GM12878 (cell line): ENCODE measurements at regions not wholly inside any gene's neighbourhood (a gene's known extent, or its start where the extent isn't known, plus 50 kb on each side); places are given as distances from the start of the nearest gene placed in this dataset.

Experiments used
- BACH1 ChIP-seq: fragments of 450-650 bp; IDR thresholded peaks from 2 replicates; pipeline ENCODE4 v1.6.1; 2017; ENCODE audit warnings: mild to moderate bottlenecking, borderline replicate concordance
- FOXM1 ChIP-seq: IDR thresholded peaks from 2 replicates; pipeline ENCODE4 v1.6.1; 2012; ENCODE audit warnings: low read depth, mild to moderate bottlenecking, inconsistent platforms, low read length, moderate library complexity
- NR2F1 ChIP-seq: fragments of 450-650 bp; conservative IDR thresholded peaks from 2 replicates; pipeline ENCODE4 v1.6.1; 2017; ENCODE audit warnings: mild to moderate bottlenecking
- PAX5 ChIP-seq: IDR thresholded peaks from 2 replicates; pipeline ENCODE4 v1.6.1; 2011; ENCODE audit warnings: low read depth, low read length, borderline replicate concordance
- POLR2A ChIP-seq: IDR thresholded peaks from 2 replicates; pipeline ENCODE4 v1.6.1; 2011; ENCODE audit warnings: low read depth, mild to moderate bottlenecking, low read length
- POLR2AphosphoS5 ChIP-seq: IDR thresholded peaks from 2 replicates; pipeline ENCODE4 v1.6.1; 2011; ENCODE audit warnings: mild to moderate bottlenecking, low read length, inconsistent platforms
- ZZZ3 ChIP-seq: IDR thresholded peaks from 2 replicates; pipeline ENCODE4 v1.6.1; 2011; ENCODE audit warnings: low read depth; ENCODE audit not compliant: control insufficient read depth, insufficient read length
- TF ChIP-seq, protein P1 (sequence below), 3 experiments: IDR thresholded peaks in 2 of 3; conservative IDR thresholded peaks in 1 of 3; 2 replicates each; pipeline ENCODE4 v1.5.1; 2011; ENCODE audit warnings: low read depth in 3 of 3, low read length in 3 of 3, mild to moderate bottlenecking in 3 of 3, control low read depth in 2 of 3, moderate library complexity in 2 of 3, inconsistent platforms in 1 of 3, mixed read lengths in 1 of 3; ENCODE audit not compliant: control insufficient read depth in 2 of 3, insufficient read depth in 1 of 3; ENCODE audit errors: extremely low read depth in 1 of 3
- TF ChIP-seq, protein P2 (sequence below): IDR thresholded peaks from 2 replicates; pipeline ENCODE4 v1.6.1; 2011; ENCODE audit warnings: low read depth, mild to moderate bottlenecking, low read length, moderate library complexity, borderline replicate concordance; ENCODE audit errors: extremely low read depth

DNA sequence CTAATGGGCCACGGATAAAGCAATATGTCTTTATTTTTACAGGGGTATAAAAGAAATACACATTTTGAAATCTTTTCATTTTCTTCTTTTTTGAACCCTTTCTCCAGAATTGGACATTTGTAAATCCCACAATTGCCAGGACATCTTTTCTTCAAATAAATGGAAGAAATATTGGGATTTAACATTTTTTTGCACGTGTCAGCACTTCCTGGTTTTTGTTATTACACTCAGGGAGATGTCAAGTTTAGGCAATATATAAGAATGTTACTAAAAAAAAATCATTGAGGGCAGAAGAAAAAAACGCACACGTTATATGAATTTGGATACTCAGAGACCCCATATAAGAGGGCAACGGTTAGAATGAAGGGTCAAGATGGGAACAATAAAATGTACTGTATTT, 78.3 kb upstream of the TMCO5A start:
- TF ChIP-seq, protein P1, sequence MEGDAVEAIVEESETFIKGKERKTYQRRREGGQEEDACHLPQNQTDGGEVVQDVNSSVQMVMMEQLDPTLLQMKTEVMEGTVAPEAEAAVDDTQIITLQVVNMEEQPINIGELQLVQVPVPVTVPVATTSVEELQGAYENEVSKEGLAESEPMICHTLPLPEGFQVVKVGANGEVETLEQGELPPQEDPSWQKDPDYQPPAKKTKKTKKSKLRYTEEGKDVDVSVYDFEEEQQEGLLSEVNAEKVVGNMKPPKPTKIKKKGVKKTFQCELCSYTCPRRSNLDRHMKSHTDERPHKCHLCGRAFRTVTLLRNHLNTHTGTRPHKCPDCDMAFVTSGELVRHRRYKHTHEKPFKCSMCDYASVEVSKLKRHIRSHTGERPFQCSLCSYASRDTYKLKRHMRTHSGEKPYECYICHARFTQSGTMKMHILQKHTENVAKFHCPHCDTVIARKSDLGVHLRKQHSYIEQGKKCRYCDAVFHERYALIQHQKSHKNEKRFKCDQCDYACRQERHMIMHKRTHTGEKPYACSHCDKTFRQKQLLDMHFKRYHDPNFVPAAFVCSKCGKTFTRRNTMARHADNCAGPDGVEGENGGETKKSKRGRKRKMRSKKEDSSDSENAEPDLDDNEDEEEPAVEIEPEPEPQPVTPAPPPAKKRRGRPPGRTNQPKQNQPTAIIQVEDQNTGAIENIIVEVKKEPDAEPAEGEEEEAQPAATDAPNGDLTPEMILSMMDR (IDR thresholded peaks at IDR 0.05 in 2 of 3, conservative IDR thresholded peaks at IDR 0.05 in 1 of 3; ENCODE audit: control insufficient read depth in 2 of 3, extremely low read depth in 1 of 3, insufficient read depth in 1 of 3, low read depth in 3 of 3, low read length in 3 of 3) = no peak
- TF ChIP-seq PAX5 (no peak), NR2F1 (no peak), BACH1 (no peak), FOXM1 (no peak), ZZZ3 (no peak), POLR2AphosphoS5 (no peak), POLR2A (no peak)
- TF ChIP-seq, protein P2, sequence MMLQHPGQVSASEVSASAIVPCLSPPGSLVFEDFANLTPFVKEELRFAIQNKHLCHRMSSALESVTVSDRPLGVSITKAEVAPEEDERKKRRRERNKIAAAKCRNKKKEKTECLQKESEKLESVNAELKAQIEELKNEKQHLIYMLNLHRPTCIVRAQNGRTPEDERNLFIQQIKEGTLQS = no peak
